K562 (cell line): ENCODE measurements at regions not wholly inside any gene's neighbourhood (a gene's known extent, or its start where the extent isn't known, plus 50 kb on each side); places are given as distances from the start of the nearest gene placed in this dataset.

Experiments used
- ATAC-seq: fragments of 200-7000 bp; cut with Tn5 transposase; 3 replicates; pipeline ENCODE4 v1.9.1; 2020; ENCODE audit warnings: moderate library complexity
- BruUV-seq: library from RNA; stranded (reverse); fragments of 400-500 nt; replicated peaks from 2 replicates; lab custom pipeline; 2021; lab: Mats Ljungman, UMichigan
- CTCF ChIA-PET: fragments of 300-600 bp; formaldehyde crosslinking; extraction: SDS; loops from one replicate; lab custom pipeline; 2021; ENCODE audit warnings: low intra/inter-chr PET ratio; lab: Yijun Ruan, JAX
- POLR2A ChIA-PET: fragments of 300-600, 350-650 bp; sonication (Branson Sonifier 250); formaldehyde crosslinking; extraction: SDS; loops from one replicate; lab custom pipeline; 2021; ENCODE audit warnings: antibody characterized with exemption, inconsistent platforms; lab: Yijun Ruan, JAX
- DNase-seq, 4 experiments: peaks; one replicate each; pipeline versions ENCODE4 v3.0.0 to v3.0.0-alpha.2; 2011 to 2018; ENCODE audit warnings: low spot score in 3 of 4, mixed read lengths in 3 of 4; ENCODE audit errors: extremely low read depth in 1 of 4
- FAIRE-seq: peaks from 2 replicates; lab custom pipeline; 2011; peaks lifted over from hg19 to GRCh38; lab: Jason Lieb, UNC
- H2AFZ ChIP-seq: 2 replicates; pipeline ENCODE4 v1.6.0; 2011; ENCODE audit warnings: low read depth, low read length, control low read depth, inconsistent platforms
- H3K27ac ChIP-seq: fragments of 200-600 bp; 3 replicates; pipeline ENCODE4 v1.8.0; 2011; ENCODE audit warnings: low read depth, mild to moderate bottlenecking, control low read depth, inconsistent platforms, low read length, moderate library complexity, mixed read lengths; ENCODE audit errors: extremely low read depth
- H3K27me3 ChIP-seq, 2 experiments: fragments of 300-600 bp in 1 of 2; 2 replicates in 1 of 2; 3 replicates in 1 of 2; pipeline versions ENCODE4 v1.6.0 to v1.8.0; 2011; ENCODE audit warnings: inconsistent platforms in 2 of 2, low read length in 2 of 2, mild to moderate bottlenecking in 1 of 2, mixed read lengths in 1 of 2, moderate library complexity in 1 of 2; ENCODE audit not compliant: control insufficient read depth in 2 of 2, insufficient read depth in 2 of 2
- H3K36me3 ChIP-seq: fragments of 300-600 bp; 3 replicates; pipeline ENCODE4 v1.8.0; 2011; ENCODE audit warnings: mild to moderate bottlenecking, low read length, inconsistent platforms; ENCODE audit not compliant: control insufficient read depth, insufficient read depth
- H3K4me1 ChIP-seq, 2 experiments: fragments of 200-600 bp in 1 of 2; replicated peaks in 1 of 2; 2 replicates in 1 of 2; 3 replicates in 1 of 2; pipeline versions ENCODE4 v1.5.1 to v1.8.0; 2011; ENCODE audit warnings: inconsistent platforms in 2 of 2, low read length in 2 of 2, mild to moderate bottlenecking in 1 of 2, mixed read lengths in 1 of 2, moderate library complexity in 1 of 2; ENCODE audit not compliant: control insufficient read depth in 2 of 2, insufficient read depth in 2 of 2
- H3K4me2 ChIP-seq: 2 replicates; pipeline ENCODE4 v1.6.1; 2011; ENCODE audit warnings: low read length, control low read depth, inconsistent platforms, mixed read lengths; ENCODE audit not compliant: insufficient read depth
- H3K4me3 ChIP-seq: fragments of 200-600 bp; sonication (generic), shearing (Covaris generic); 2 replicates; pipeline ENCODE4 v1.5.1; 2016; ENCODE audit warnings: control low read depth, inconsistent platforms
- H3K79me2 ChIP-seq: fragments of 200-600 bp; 3 replicates; pipeline ENCODE4 v1.8.0; 2011; ENCODE audit warnings: low read length, inconsistent platforms; ENCODE audit not compliant: control insufficient read depth, insufficient read depth
- H3K9ac ChIP-seq, 2 experiments: 2 replicates each; pipeline versions ENCODE4 v1.6.0 to v1.6.1; 2011; ENCODE audit warnings: low read depth in 2 of 2, low read length in 2 of 2, control low read depth in 1 of 2, inconsistent platforms in 1 of 2, mild to moderate bottlenecking in 1 of 2, mixed read lengths in 1 of 2; ENCODE audit not compliant: insufficient read depth in 1 of 2
- H3K9me1 ChIP-seq: one replicate; pipeline ENCODE4 v1.6.0; 2011; ENCODE audit warnings: inconsistent platforms, mild to moderate bottlenecking, low read length, moderate library complexity; ENCODE audit not compliant: control insufficient read depth, insufficient read depth
- H3K9me3 ChIP-seq: replicated peaks from 2 replicates; pipeline ENCODE4 v1.5.1; 2011; ENCODE audit warnings: low read depth, low read length, inconsistent platforms; ENCODE audit not compliant: control insufficient read depth, insufficient read depth
- H4K20me1 ChIP-seq: replicated peaks from 2 replicates; pipeline ENCODE4 v1.6.1; 2011; ENCODE audit warnings: low read length, inconsistent platforms, mixed read lengths; ENCODE audit not compliant: control insufficient read depth, insufficient read depth
- ERF ChIP-seq: fragments of 450-650 bp; formaldehyde crosslinking; IDR thresholded peaks from 2 replicates; pipeline ENCODE4 v1.4.0; 2020; ENCODE audit warnings: mild to moderate bottlenecking, mixed read lengths
- KLF6 ChIP-seq: fragments of 250-450 bp; sonication (Bioruptor Pico); IDR thresholded peaks from 2 replicates; pipeline ENCODE4 v1.4.0; 2020; ENCODE audit warnings: mild to moderate bottlenecking, moderate library complexity, borderline replicate concordance
- POLR2A ChIP-seq: fragments of 450-650 bp; conservative IDR thresholded peaks from 2 replicates; pipeline ENCODE4 v1.6.1; 2016
- RFX7 ChIP-seq: fragments of 250-450 bp; sonication (Bioruptor Pico); IDR thresholded peaks from 2 replicates; pipeline ENCODE4 v1.5.1; 2021; ENCODE audit warnings: mild to moderate bottlenecking
- RHOXF2B ChIP-seq: fragments of 250-450 bp; sonication (Bioruptor Pico); conservative IDR thresholded peaks from 2 replicates; pipeline ENCODE4 v1.5.1; 2021
- RNF2 ChIP-seq: sonication (generic); IDR thresholded peaks from 2 replicates; pipeline ENCODE4 v1.6.1; 2016
- ZNF197 ChIP-seq: fragments of 200-800 bp; sonication (Bioruptor generic); IDR thresholded peaks from 2 replicates; pipeline ENCODE4 v1.6.1; 2016; ENCODE audit warnings: low read depth, missing genetic modification characterization, missing compliant biosample characterization
- WGBS: fragments of 100-300 bp; shearing (Covaris generic); methylation state at CpG from one replicate; pipeline ENCODE4 v1.1.6; 2016; ENCODE audit warnings: low coverage, mixed read lengths; ENCODE audit not compliant: insufficient coverage; ENCODE audit errors: missing lambda C conversion rate; 5-methylcytosine and 5-hydroxymethylcytosine counted together
- in situ Hi-C: fragments of 300-500 bp; cut with MboI; formaldehyde crosslinking; loops from 4 replicates; pipeline ENCODE4 v1.15.0; 2018; ENCODE audit warnings: inconsistent platforms, mixed read lengths
- intact Hi-C: fragments of 100-400 bp; cut with micrococcal nuclease; formaldehyde crosslinking; loops from 2 replicates; pipeline ENCODE4 v1.14.2; 2022
- TF ChIP-seq, protein P1 (sequence below): fragments of 250-450 bp; sonication (Bioruptor Pico); IDR thresholded peaks from 2 replicates; pipeline ENCODE4 v1.8.0; 2022; ENCODE audit warnings: moderate library complexity, mild to moderate bottlenecking, inconsistent platforms
- TF ChIP-seq, protein P2 (sequence below), 2 experiments: fragments of 450-650 bp in 1 of 2; sonication (generic) in 1 of 2; formaldehyde crosslinking in 1 of 2; IDR thresholded peaks; 2 replicates each; pipeline versions ENCODE4 v1.7.1 to v1.9.0; 2016 to 2022; ENCODE audit warnings: inconsistent platforms in 1 of 2, mild to moderate bottlenecking in 1 of 2, missing genetic modification reagents in 1 of 2

DNA sequence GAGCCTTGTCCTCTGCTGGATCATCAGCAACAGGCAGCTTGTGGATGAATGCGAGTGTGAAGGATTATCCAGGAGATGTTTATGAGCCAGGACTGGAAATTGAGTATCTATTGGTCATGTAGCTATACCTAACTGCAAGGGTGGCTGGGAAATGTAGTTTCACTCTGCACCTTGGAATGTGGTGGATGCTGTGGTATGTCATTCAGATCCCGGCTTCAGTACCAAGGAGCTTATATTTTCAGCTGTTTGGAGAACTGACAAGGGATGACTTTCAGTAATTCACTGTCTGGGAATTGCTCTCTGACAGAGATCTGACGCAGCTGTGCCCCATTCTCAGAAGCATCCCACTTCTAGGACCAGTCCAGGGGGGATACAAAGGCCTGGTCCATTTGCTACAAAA lies 792.3 kb upstream of the NOVA1 start:
- H3K79me2 ChIP-seq, result no peaks in the 10 kb centered on the region
- in situ Hi-C loops (no loop called here), intact Hi-C loops (no loop called here)
- no TSS peak for BruUV-seq
- H3K9me3 ChIP-seq, result no peaks in the 10 kb centered on the region
- H3K27me3 ChIP-seq, result no peaks in the 10 kb centered on the region
- no peaks in the 10 kb centered on the region for H4K20me1 ChIP-seq
- no peak for DNase-seq
- TF ChIP-seq, protein P1, sequence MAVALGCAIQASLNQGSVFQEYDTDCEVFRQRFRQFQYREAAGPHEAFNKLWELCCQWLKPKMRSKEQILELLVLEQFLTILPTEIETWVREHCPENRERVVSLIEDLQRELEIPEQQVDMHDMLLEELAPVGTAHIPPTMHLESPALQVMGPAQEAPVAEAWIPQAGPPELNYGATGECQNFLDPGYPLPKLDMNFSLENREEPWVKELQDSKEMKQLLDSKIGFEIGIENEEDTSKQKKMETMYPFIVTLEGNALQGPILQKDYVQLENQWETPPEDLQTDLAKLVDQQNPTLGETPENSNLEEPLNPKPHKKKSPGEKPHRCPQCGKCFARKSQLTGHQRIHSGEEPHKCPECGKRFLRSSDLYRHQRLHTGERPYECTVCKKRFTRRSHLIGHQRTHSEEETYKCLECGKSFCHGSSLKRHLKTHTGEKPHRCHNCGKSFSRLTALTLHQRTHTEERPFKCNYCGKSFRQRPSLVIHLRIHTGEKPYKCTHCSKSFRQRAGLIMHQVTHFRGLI, result no peak
- TF ChIP-seq ERF (CRISPR knock-in tag) (no peak), RFX7 (no peak), KLF6 (CRISPR knock-in tag) (no peak), RHOXF2B (CRISPR knock-in tag) (no peak), ZNF197 (no peak), RNF2 (no peak), POLR2A (no peak)
- TF ChIP-seq, protein P2, sequence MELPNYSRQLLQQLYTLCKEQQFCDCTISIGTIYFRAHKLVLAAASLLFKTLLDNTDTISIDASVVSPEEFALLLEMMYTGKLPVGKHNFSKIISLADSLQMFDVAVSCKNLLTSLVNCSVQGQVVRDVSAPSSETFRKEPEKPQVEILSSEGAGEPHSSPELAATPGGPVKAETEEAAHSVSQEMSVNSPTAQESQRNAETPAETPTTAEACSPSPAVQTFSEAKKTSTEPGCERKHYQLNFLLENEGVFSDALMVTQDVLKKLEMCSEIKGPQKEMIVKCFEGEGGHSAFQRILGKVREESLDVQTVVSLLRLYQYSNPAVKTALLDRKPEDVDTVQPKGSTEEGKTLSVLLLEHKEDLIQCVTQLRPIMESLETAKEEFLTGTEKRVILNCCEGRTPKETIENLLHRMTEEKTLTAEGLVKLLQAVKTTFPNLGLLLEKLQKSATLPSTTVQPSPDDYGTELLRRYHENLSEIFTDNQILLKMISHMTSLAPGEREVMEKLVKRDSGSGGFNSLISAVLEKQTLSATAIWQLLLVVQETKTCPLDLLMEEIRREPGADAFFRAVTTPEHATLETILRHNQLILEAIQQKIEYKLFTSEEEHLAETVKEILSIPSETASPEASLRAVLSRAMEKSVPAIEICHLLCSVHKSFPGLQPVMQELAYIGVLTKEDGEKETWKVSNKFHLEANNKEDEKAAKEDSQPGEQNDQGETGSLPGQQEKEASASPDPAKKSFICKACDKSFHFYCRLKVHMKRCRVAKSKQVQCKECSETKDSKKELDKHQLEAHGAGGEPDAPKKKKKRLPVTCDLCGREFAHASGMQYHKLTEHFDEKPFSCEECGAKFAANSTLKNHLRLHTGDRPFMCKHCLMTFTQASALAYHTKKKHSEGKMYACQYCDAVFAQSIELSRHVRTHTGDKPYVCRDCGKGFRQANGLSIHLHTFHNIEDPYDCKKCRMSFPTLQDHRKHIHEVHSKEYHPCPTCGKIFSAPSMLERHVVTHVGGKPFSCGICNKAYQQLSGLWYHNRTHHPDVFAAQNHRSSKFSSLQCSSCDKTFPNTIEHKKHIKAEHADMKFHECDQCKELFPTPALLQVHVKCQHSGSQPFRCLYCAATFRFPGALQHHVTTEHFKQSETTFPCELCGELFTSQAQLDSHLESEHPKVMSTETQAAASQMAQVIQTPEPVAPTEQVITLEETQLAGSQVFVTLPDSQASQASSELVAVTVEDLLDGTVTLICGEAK (IDR thresholded peaks at IDR 0.05), result no peak
- TF ChIP-seq, protein P2 (CRISPR knock-in tag; IDR thresholded peaks at IDR 0.05), result no peak
- H3K4me2 ChIP-seq, result no peak overlapping the region
- H3K9me1 ChIP-seq, result no peaks in the 10 kb centered on the region
- no peak overlapping the region for H2AFZ ChIP-seq
- H3K4me3 ChIP-seq, result no peak overlapping the region
- no peaks in the 10 kb centered on the region for H3K4me1 ChIP-seq
- H3K27ac ChIP-seq, result no peak overlapping the region
- 0% methylated on average over 3 of the region's 3 CpGs for WGBS
- POLR2A ChIA-PET, result no interaction called here
- ATAC-seq, result no peak
- H3K36me3 ChIP-seq, result no peaks in the 10 kb centered on the region
- CTCF ChIA-PET, result no interaction called here
- FAIRE-seq, result no peak
- H3K9ac ChIP-seq, result no peak overlapping the region
